ENCODE measurements at regions not wholly inside any gene's neighbourhood (a gene's known extent, or its start where the extent isn't known, plus 50 kb on each side); places are given as distances from the start of the nearest gene placed in this dataset.
"Not testable (repeated sequence)": the region's sequence is repeated elsewhere in the genome, so short reads cannot be mapped to it uniquely, and the experiment has no call there.

GRCh38 chr5:44048276-44048984 lies 340.8 kb downstream of the FGF10 start:
- H3K4me3 ChIP-seq (ENCODE audit: insufficient read depth, low read length, poor library complexity, severe bottlenecking), result no peak overlapping the region
- H3K9ac ChIP-seq (ENCODE audit: low read length), result no peak overlapping the region
- no peaks in the 10 kb centered on the region for H4K20me1 ChIP-seq (ENCODE audit: low read depth, low read length)
- H3K4me2 ChIP-seq (ENCODE audit: low read depth, low read length, poor library complexity, severe bottlenecking), result no peak overlapping the region
- no peak overlapping the region for H2AFZ ChIP-seq (ENCODE audit: low read depth, low read length, severe bottlenecking)
- H3K36me3 ChIP-seq (ENCODE audit: low read length), result no peaks in the 10 kb centered on the region
- H3K9me2 ChIP-seq (replicated peaks; ENCODE audit: insufficient read depth, low read length), result no peaks in the 10 kb centered on the region
- no peaks in the 10 kb centered on the region for H3K9me3 ChIP-seq (ENCODE audit: insufficient read depth, low read length)
- H3K27ac ChIP-seq (ENCODE audit: low read depth, low read length), result no peak overlapping the region
- no peaks in the 10 kb centered on the region for H3F3A ChIP-seq (ENCODE audit: insufficient read depth)
- H3K79me2 ChIP-seq (ENCODE audit: insufficient read depth, low read length), result no peaks in the 10 kb centered on the region
- TF ChIP-seq EZH2phosphoT487 (conservative IDR thresholded peaks at IDR 0.05; ENCODE audit: low read length), result no peak
- no peak for TF ChIP-seq CTCF (IDR thresholded peaks at IDR 0.05; ENCODE audit: insufficient read depth, low read length, poor library complexity, severe bottlenecking)
- H3K27me3 ChIP-seq (ENCODE audit: low read length), result no peaks in the 10 kb centered on the region

- no peaks in the 10 kb centered on the region for H3F3A ChIP-seq (ENCODE audit: insufficient read depth)
- no peak overlapping the region for H2AFZ ChIP-seq (ENCODE audit: low read depth, low read length, severe bottlenecking)
- H3K36me3 ChIP-seq (ENCODE audit: low read length), result no peaks in the 10 kb centered on the region
- H3K4me3 ChIP-seq (ENCODE audit: insufficient read depth, low read length, poor library complexity, severe bottlenecking), result no peak overlapping the region
- H3K27me3 ChIP-seq (ENCODE audit: low read length), result no peaks in the 10 kb centered on the region
- no peak overlapping the region for H3K27ac ChIP-seq (ENCODE audit: low read depth, low read length)
- no peak overlapping the region for H3K9ac ChIP-seq (ENCODE audit: low read length)
- no peaks in the 10 kb centered on the region for H3K9me2 ChIP-seq (replicated peaks; ENCODE audit: insufficient read depth, low read length)
- TF ChIP-seq CTCF (IDR thresholded peaks at IDR 0.05; ENCODE audit: insufficient read depth, low read length, poor library complexity, severe bottlenecking), result no peak
- TF ChIP-seq EZH2phosphoT487 (conservative IDR thresholded peaks at IDR 0.05; ENCODE audit: low read length), result no peak
- H4K20me1 ChIP-seq (ENCODE audit: low read depth, low read length), result no peaks in the 10 kb centered on the region
- no peak overlapping the region for H3K4me2 ChIP-seq (ENCODE audit: low read depth, low read length, poor library complexity, severe bottlenecking)
- no peaks in the 10 kb centered on the region for H3K79me2 ChIP-seq (ENCODE audit: insufficient read depth, low read length)
- no peaks in the 10 kb centered on the region for H3K9me3 ChIP-seq (ENCODE audit: insufficient read depth, low read length)
These were observed 342.4 kb downstream of the FGF10 start for GRCh38 chr5:44046619-44047364.

GRCh38 chr5:44044549-44044948 lies 344.7 kb downstream of the FGF10 start:
- H3K79me2 ChIP-seq (ENCODE audit: insufficient read depth, low read length); H3K9me2 ChIP-seq (replicated peaks; ENCODE audit: insufficient read depth, low read length); H4K20me1 ChIP-seq (ENCODE audit: low read depth, low read length); H2AFZ ChIP-seq (ENCODE audit: low read depth, low read length, severe bottlenecking); H3F3A ChIP-seq (ENCODE audit: insufficient read depth); H3K27ac ChIP-seq (ENCODE audit: low read depth, low read length); H3K4me3 ChIP-seq (ENCODE audit: insufficient read depth, low read length, poor library complexity, severe bottlenecking); H3K4me2 ChIP-seq (ENCODE audit: low read depth, low read length, poor library complexity, severe bottlenecking); H3K9me3 ChIP-seq (ENCODE audit: insufficient read depth, low read length); H3K9ac ChIP-seq (ENCODE audit: low read length); H3K27me3 ChIP-seq (ENCODE audit: low read length); H3K36me3 ChIP-seq (ENCODE audit: low read length): not testable (repeated sequence)

- H2AFZ ChIP-seq (ENCODE audit: low read depth, low read length, severe bottlenecking), result no peak overlapping the region
- no peaks in the 10 kb centered on the region for H3K79me2 ChIP-seq (ENCODE audit: insufficient read depth, low read length)
- no peaks in the 10 kb centered on the region for H3K9me2 ChIP-seq (replicated peaks; ENCODE audit: insufficient read depth, low read length)
- H4K20me1 ChIP-seq (ENCODE audit: low read depth, low read length), result no peaks in the 10 kb centered on the region; the same call in 1 of the 2 replicates
- TF ChIP-seq CTCF (IDR thresholded peaks at IDR 0.05; ENCODE audit: insufficient read depth, low read length, poor library complexity, severe bottlenecking), result no peak
- TF ChIP-seq EZH2phosphoT487 (conservative IDR thresholded peaks at IDR 0.05; ENCODE audit: low read length), result no peak
- no peak overlapping the region for H3K4me3 ChIP-seq (ENCODE audit: insufficient read depth, low read length, poor library complexity, severe bottlenecking)
- H3F3A ChIP-seq (ENCODE audit: insufficient read depth), result no peaks in the 10 kb centered on the region
- H3K27me3 ChIP-seq (ENCODE audit: low read length), result no peaks in the 10 kb centered on the region
- no peaks in the 10 kb centered on the region for H3K9me3 ChIP-seq (ENCODE audit: insufficient read depth, low read length)
- no peak overlapping the region for H3K4me2 ChIP-seq (ENCODE audit: low read depth, low read length, poor library complexity, severe bottlenecking)
- no peaks in the 10 kb centered on the region for H3K36me3 ChIP-seq (ENCODE audit: low read length)
- no peak overlapping the region for H3K9ac ChIP-seq (ENCODE audit: low read length)
- no peak overlapping the region for H3K27ac ChIP-seq (ENCODE audit: low read depth, low read length)
These were observed 361.0 kb downstream of the FGF10 start for GRCh38 chr5:44028226-44028625.

Data from SU-DHL-6 (cell line).